ENCODE measurements at regions not wholly inside any gene's neighbourhood (a gene's known extent, or its start where the extent isn't known, plus 50 kb on each side); places are given as distances from the start of the nearest gene placed in this dataset.

DNA sequence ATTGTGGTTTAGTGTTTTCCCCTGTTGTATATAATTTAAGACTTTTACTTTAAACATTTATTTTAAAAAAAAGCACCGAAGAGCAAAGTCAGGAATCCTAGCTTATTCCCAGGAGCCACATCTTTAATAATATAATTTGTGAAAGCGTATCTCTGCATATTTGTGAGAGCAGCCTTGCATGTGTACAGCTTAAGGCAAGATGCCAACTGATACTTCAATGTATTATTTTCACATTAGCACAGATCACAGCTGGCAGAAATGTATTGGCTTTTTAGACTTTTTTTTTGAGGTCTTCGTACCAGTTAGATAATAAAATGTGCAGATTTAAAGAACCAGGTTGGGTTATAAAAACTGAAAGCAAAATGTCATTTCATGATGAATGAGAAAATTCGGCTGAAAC, 845.7 kb upstream of the POT1 start:
- TF ChIP-seq POLR2A (IDR thresholded peaks at IDR 0.05; ENCODE audit: low read length) (no peak), GATA3 (IDR thresholded peaks at IDR 0.05; ENCODE audit: borderline replicate concordance) (no peak)
- TF ChIP-seq, protein P1, sequence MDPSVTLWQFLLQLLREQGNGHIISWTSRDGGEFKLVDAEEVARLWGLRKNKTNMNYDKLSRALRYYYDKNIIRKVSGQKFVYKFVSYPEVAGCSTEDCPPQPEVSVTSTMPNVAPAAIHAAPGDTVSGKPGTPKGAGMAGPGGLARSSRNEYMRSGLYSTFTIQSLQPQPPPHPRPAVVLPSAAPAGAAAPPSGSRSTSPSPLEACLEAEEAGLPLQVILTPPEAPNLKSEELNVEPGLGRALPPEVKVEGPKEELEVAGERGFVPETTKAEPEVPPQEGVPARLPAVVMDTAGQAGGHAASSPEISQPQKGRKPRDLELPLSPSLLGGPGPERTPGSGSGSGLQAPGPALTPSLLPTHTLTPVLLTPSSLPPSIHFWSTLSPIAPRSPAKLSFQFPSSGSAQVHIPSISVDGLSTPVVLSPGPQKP (IDR thresholded peaks at IDR 0.05; ENCODE audit: low read depth, low read length) = no peak
